A549 (cell line): ENCODE measurements at regions not wholly inside any gene's neighbourhood (a gene's known extent, or its start where the extent isn't known, plus 50 kb on each side); places are given as distances from the start of the nearest gene placed in this dataset.

Experiments used
- ATAC-seq, 2 experiments: fragments of 200-7000 bp in 1 of 2; fragments of >200 bp in 1 of 2; cut with Nextera tagmentation in 1 of 2; cut with Tn5 transposase in 1 of 2; 3 replicates each; pipeline versions ENCODE4 v1.8.0 to v1.9.1; 2018 to 2020; ENCODE audit warnings: mild to moderate bottlenecking in 1 of 2, moderate library complexity in 1 of 2
- CTCF ChIA-PET: fragments of 300-600 bp; sonication (Branson Sonifier 250); formaldehyde crosslinking; extraction: SDS; loops from one replicate; lab custom pipeline; 2021; ENCODE audit warnings: antibody characterized with exemption, inconsistent platforms; lab: Yijun Ruan, JAX
- POLR2A ChIA-PET: fragments of 350-600 bp; formaldehyde crosslinking; extraction: SDS; loops from one replicate; lab custom pipeline; 2021; ENCODE audit warnings: antibody characterized with exemption, inconsistent platforms; lab: Yijun Ruan, JAX
- DNase-seq, 2 experiments: peaks; one replicate each; pipeline versions ENCODE4 v3.0.0 to v3.0.0-alpha.2; 2011 to 2016; ENCODE audit warnings: low read depth in 1 of 2, low spot score in 1 of 2
- FAIRE-seq: peaks from 2 replicates; lab custom pipeline; 2011; peaks lifted over from hg19 to GRCh38; lab: Jason Lieb, UNC
- H3K27ac ChIP-seq, 2 experiments: fragments of >200 bp; sonication (Bioruptor Twin); formaldehyde crosslinking; 3 replicates each; pipeline ENCODE4 v1.5.1; 2016 to 2017
- H3K4me1 ChIP-seq: fragments of >200 bp; sonication (Bioruptor Twin); formaldehyde crosslinking; 3 replicates; pipeline ENCODE4 v1.6.1; 2016
- H3K4me2 ChIP-seq: fragments of >200 bp; sonication (Bioruptor Twin); formaldehyde crosslinking; 3 replicates; pipeline ENCODE4 v1.6.1; 2016
- H3K4me3 ChIP-seq: fragments of >200 bp; sonication (Bioruptor Twin); formaldehyde crosslinking; 3 replicates; pipeline ENCODE4 v1.5.1; 2016
- H3K9me3 ChIP-seq: fragments of >200 bp; sonication (Bioruptor Twin); formaldehyde crosslinking; 3 replicates; pipeline ENCODE4 v1.6.1; 2016
- CBX2 ChIP-seq: fragments of 200-600 bp; sonication (generic); IDR thresholded peaks from 2 replicates; pipeline ENCODE4 v1.6.1; 2016; ENCODE audit warnings: low read depth, mild to moderate bottlenecking, borderline replicate concordance
- CEBPB ChIP-seq, 2 experiments: fragments of >200 bp in 1 of 2; sonication (Bioruptor Twin) in 1 of 2; formaldehyde crosslinking in 1 of 2; IDR thresholded peaks; 2 replicates each; pipeline ENCODE4 v1.6.1; 2012 to 2016
- EHF ChIP-seq: fragments of 250-450 bp; sonication (Bioruptor Pico); IDR thresholded peaks from 2 replicates; pipeline ENCODE4 v1.5.0; 2020; ENCODE audit warnings: mild to moderate bottlenecking
- EP300 ChIP-seq, 2 experiments: fragments of >200 bp; sonication (Bioruptor Twin); formaldehyde crosslinking; IDR thresholded peaks; 2 replicates in 1 of 2; 3 replicates in 1 of 2; pipeline ENCODE4 v1.6.1; 2016 to 2017
- FOSL2 ChIP-seq, 2 experiments: fragments of 450-650 bp in 1 of 2; fragments of >200 bp in 1 of 2; sonication (Bioruptor Twin) in 1 of 2; formaldehyde crosslinking; IDR thresholded peaks; 2 replicates each; pipeline versions ENCODE4 v1.5.0 to v1.6.1; 2016 to 2020; ENCODE audit warnings: mild to moderate bottlenecking in 1 of 2, moderate library complexity in 1 of 2
- FOXS1 ChIP-seq: fragments of 250-450 bp; sonication (Bioruptor Pico); IDR thresholded peaks from 2 replicates; pipeline ENCODE4 v1.5.0; 2020; ENCODE audit warnings: mild to moderate bottlenecking, moderate library complexity
- HDAC2 ChIP-seq: fragments of 200-600 bp; sonication (generic); IDR thresholded peaks from 2 replicates; pipeline ENCODE4 v1.6.1; 2016
- HEYL ChIP-seq: fragments of 250-450 bp; sonication (Bioruptor Pico); IDR thresholded peaks from 2 replicates; pipeline ENCODE4 v1.8.0; 2021; ENCODE audit warnings: mild to moderate bottlenecking, moderate library complexity
- HOXA7 ChIP-seq: fragments of 250-450 bp; sonication (Bioruptor Pico); IDR thresholded peaks from 2 replicates; pipeline ENCODE4 v1.5.0; 2020; ENCODE audit warnings: mild to moderate bottlenecking, moderate library complexity
- KDM5A ChIP-seq: fragments of 200-600 bp; sonication (generic); IDR thresholded peaks from 2 replicates; pipeline ENCODE4 v1.6.1; 2016; ENCODE audit warnings: antibody characterized with exemption, mild to moderate bottlenecking
- NPAS2 ChIP-seq: fragments of 250-450 bp; sonication (Bioruptor Pico); IDR thresholded peaks from 2 replicates; pipeline ENCODE4 v1.8.0; 2022; ENCODE audit warnings: mild to moderate bottlenecking, moderate library complexity, borderline replicate concordance
- POLR2AphosphoS2 ChIP-seq: conservative IDR thresholded peaks from 2 replicates; pipeline ENCODE4 v1.6.1; 2012; ENCODE audit warnings: low read length, improper control_type of control experiment, inconsistent platforms
- RARB ChIP-seq: fragments of 250-450 bp; sonication (Bioruptor Pico); IDR thresholded peaks from 2 replicates; pipeline ENCODE4 v1.8.0; 2021; ENCODE audit warnings: mild to moderate bottlenecking, moderate library complexity
- TFCP2L1 ChIP-seq: fragments of 250-450 bp; sonication (Bioruptor Pico); IDR thresholded peaks from 2 replicates; pipeline ENCODE4 v1.5.0; 2021; ENCODE audit warnings: mild to moderate bottlenecking
- WGBS: methylation state at CpG from one replicate; pipeline ENCODE4 v1.1.6; 2017; ENCODE audit errors: missing lambda C conversion rate; 5-methylcytosine and 5-hydroxymethylcytosine counted together
- TF ChIP-seq, protein P1 (sequence below): IDR thresholded peaks from 2 replicates; pipeline ENCODE4 v1.6.1; 2012
- TF ChIP-seq, protein P2 (sequence below): fragments of 250-450 bp; sonication (Bioruptor Pico); IDR thresholded peaks from 2 replicates; pipeline ENCODE4 v1.5.0; 2020; ENCODE audit warnings: low read depth, mild to moderate bottlenecking, moderate library complexity
- TF ChIP-seq, protein P3 (sequence below): IDR thresholded peaks from 2 replicates; pipeline ENCODE4 v1.6.1; 2012; ENCODE audit warnings: low read depth, borderline replicate concordance
- TF ChIP-seq, protein P4 (sequence below): fragments of 150-350 bp; IDR thresholded peaks from 2 replicates; pipeline ENCODE4 v1.6.1; 2014; ENCODE audit warnings: low read depth, mild to moderate bottlenecking, low read length
- TF ChIP-seq, protein P5 (sequence below): fragments of 200-600 bp; sonication (generic); IDR thresholded peaks from 2 replicates; pipeline ENCODE4 v1.6.1; 2016; ENCODE audit warnings: antibody characterized with exemption, mild to moderate bottlenecking, moderate library complexity

DNA sequence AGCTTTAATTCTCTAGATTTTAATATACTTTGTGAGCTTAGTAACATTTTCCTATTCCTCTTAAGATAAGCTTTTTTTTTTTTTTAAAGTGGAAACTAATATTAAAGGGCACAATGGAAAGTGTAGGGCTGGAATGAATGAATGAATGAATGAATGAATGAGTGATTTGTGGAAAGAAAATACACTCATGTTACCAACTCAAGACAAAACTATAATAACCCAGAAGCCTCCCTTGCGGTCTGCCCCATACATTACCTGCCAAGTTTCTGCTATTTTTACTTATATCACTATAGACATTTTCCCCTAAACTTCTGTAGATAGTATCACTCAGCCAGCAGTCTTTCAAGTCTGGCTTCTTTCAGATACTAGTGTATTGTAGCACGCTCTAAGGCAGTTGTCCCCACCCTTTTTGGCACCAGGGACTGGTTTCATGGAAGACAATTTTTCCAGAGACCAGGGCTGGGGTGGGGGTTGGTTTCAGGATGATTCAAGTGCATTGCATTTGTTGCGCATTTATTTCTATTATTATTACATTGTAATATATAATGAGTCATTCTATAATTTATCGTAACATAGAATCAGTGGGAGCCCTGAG, 932.2 kb downstream of the TBC1D22A start:
- Histone ChIP-seq H3K4me1 (no peaks in the 10 kb centered on the region), H3K4me3 (no peak overlapping the region), H3K27ac (no peak overlapping the region), H3K4me2 (no peak overlapping the region), H3K9me3 (no peaks in the 10 kb centered on the region)
- WGBS = 39% methylated on average over 4 of the region's 4 CpGs
- POLR2A ChIA-PET = no interaction called here
- TF ChIP-seq HEYL (CRISPR knock-in tag) (no peak), EP300 (IDR thresholded peaks at IDR 0.05) (no peak), KDM5A (no peak), HOXA7 (CRISPR knock-in tag) (no peak)
- TF ChIP-seq, protein P1, sequence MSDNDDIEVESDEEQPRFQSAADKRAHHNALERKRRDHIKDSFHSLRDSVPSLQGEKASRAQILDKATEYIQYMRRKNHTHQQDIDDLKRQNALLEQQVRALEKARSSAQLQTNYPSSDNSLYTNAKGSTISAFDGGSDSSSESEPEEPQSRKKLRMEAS = no peak
- no peak for FAIRE-seq
- ATAC-seq = no peak
- CTCF ChIA-PET = no interaction called here
- DNase-seq = no peak

DNA sequence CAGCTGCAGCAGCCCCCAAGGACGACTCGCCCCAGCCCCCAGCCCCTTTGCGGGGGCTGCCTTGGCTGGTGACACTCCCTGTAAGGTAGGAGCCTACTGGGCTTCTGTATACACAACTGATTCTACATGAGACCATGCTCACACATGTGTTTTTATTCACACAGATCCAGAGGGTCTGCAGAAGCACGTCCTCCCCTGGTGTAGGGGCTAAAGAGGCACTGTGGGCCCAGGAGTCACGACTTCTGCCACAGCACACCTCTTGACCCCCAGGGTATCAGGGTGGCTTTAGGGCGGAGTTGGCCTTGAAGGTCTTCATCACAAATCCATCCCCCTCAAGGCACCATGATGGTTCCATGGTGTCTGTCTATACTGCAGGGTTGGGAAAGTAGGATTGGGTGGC, 931.2 kb downstream of the TBC1D22A start:
- H3K4me1 ChIP-seq = no peaks in the 10 kb centered on the region
- H3K9me3 ChIP-seq = no peaks in the 10 kb centered on the region
- CTCF ChIA-PET = no interaction called here
- POLR2A ChIA-PET = no interaction called here
- no peak overlapping the region for H3K27ac ChIP-seq
- DNase-seq (no peak), ATAC-seq (no peak), FAIRE-seq (no peak)
- H3K4me3 ChIP-seq = no peak overlapping the region
- H3K4me2 ChIP-seq = no peak overlapping the region
- TF ChIP-seq POLR2AphosphoS2 (no peak), FOXS1 (CRISPR knock-in tag) (no peak), KDM5A (no peak), HDAC2 (no peak), NPAS2 (CRISPR knock-in tag) (no peak), FOSL2 (IDR thresholded peaks at IDR 0.05) (no peak), FOSL2 (CRISPR knock-in tag; IDR thresholded peaks at IDR 0.05) (no peak), EHF (CRISPR knock-in tag) (no peak), HOXA7 (CRISPR knock-in tag) (no peak), CBX2 (no peak), TFCP2L1 (CRISPR knock-in tag) (no peak), CEBPB (IDR thresholded peaks at IDR 0.05) (no peak)
- TF ChIP-seq, protein P2, sequence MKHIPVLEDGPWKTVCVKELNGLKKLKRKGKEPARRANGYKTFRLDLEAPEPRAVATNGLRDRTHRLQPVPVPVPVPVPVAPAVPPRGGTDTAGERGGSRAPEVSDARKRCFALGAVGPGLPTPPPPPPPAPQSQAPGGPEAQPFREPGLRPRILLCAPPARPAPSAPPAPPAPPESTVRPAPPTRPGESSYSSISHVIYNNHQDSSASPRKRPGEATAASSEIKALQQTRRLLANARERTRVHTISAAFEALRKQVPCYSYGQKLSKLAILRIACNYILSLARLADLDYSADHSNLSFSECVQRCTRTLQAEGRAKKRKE = no peak
- TF ChIP-seq, protein P3, sequence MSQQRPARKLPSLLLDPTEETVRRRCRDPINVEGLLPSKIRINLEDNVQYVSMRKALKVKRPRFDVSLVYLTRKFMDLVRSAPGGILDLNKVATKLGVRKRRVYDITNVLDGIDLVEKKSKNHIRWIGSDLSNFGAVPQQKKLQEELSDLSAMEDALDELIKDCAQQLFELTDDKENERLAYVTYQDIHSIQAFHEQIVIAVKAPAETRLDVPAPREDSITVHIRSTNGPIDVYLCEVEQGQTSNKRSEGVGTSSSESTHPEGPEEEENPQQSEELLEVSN = no peak
- TF ChIP-seq, protein P4, sequence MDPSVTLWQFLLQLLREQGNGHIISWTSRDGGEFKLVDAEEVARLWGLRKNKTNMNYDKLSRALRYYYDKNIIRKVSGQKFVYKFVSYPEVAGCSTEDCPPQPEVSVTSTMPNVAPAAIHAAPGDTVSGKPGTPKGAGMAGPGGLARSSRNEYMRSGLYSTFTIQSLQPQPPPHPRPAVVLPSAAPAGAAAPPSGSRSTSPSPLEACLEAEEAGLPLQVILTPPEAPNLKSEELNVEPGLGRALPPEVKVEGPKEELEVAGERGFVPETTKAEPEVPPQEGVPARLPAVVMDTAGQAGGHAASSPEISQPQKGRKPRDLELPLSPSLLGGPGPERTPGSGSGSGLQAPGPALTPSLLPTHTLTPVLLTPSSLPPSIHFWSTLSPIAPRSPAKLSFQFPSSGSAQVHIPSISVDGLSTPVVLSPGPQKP = no peak
- TF ChIP-seq, protein P1 = no peak
- WGBS = no CpG with 5 or more reads among the region's 6 CpGs

DNA sequence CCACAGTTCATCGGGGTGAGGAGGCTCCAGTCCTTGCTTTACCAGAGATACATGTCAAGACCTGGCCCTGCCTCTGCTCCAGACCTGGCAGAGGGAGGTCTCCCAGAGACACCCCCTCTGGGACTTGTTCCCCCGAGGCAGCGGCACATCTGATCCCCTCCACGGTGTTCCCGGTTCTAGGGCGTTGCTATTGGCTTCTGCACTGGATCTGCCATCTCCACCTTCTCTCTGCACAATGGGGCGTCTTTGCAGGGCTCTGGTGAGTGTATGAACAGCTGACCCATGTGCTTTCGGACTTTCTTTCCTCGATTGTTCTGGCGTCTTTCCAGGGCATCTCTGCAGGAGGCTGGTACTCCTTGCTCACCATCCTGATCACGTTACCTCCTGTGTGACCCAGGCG, 930.4 kb downstream of the TBC1D22A start:
- H3K4me2 ChIP-seq = no peak overlapping the region
- H3K4me1 ChIP-seq = no peaks in the 10 kb centered on the region
- POLR2A ChIA-PET = no interaction called here
- H3K4me3 ChIP-seq = no peak overlapping the region
- CTCF ChIA-PET = no interaction called here
- no peak overlapping the region for H3K27ac ChIP-seq
- TF ChIP-seq RARB = no peak
- TF ChIP-seq, protein P5, sequence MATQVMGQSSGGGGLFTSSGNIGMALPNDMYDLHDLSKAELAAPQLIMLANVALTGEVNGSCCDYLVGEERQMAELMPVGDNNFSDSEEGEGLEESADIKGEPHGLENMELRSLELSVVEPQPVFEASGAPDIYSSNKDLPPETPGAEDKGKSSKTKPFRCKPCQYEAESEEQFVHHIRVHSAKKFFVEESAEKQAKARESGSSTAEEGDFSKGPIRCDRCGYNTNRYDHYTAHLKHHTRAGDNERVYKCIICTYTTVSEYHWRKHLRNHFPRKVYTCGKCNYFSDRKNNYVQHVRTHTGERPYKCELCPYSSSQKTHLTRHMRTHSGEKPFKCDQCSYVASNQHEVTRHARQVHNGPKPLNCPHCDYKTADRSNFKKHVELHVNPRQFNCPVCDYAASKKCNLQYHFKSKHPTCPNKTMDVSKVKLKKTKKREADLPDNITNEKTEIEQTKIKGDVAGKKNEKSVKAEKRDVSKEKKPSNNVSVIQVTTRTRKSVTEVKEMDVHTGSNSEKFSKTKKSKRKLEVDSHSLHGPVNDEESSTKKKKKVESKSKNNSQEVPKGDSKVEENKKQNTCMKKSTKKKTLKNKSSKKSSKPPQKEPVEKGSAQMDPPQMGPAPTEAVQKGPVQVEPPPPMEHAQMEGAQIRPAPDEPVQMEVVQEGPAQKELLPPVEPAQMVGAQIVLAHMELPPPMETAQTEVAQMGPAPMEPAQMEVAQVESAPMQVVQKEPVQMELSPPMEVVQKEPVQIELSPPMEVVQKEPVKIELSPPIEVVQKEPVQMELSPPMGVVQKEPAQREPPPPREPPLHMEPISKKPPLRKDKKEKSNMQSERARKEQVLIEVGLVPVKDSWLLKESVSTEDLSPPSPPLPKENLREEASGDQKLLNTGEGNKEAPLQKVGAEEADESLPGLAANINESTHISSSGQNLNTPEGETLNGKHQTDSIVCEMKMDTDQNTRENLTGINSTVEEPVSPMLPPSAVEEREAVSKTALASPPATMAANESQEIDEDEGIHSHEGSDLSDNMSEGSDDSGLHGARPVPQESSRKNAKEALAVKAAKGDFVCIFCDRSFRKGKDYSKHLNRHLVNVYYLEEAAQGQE = no peak
- 20% methylated on average over 9 of the region's 12 CpGs for WGBS
- H3K9me3 ChIP-seq = no peaks in the 10 kb centered on the region
- DNase-seq = no peak
- no peak for FAIRE-seq
- ATAC-seq = no peak
